Karpas-422 (cell line): ENCODE measurements at regions not wholly inside any gene's neighbourhood (a gene's known extent, or its start where the extent isn't known, plus 50 kb on each side); places are given as distances from the start of the nearest gene placed in this dataset.

ENCODE experiments used
- DNase-seq: peaks from one replicate; pipeline ENCODE4 v3.0.0-alpha.2; 2015
- H2AFZ ChIP-seq: fragments of 200-600 bp; sonication (generic); 2 replicates; pipeline ENCODE4 v1.6.1; 2014; ENCODE audit warnings: antibody characterized with exemption, low read length, mixed read lengths
- H3K27ac ChIP-seq: fragments of 200-600 bp; sonication (generic); 2 replicates; pipeline ENCODE4 v1.5.1; 2014; ENCODE audit warnings: mild to moderate bottlenecking, low read length, moderate library complexity
- H3K27me3 ChIP-seq: fragments of 200-600 bp; sonication (generic); 2 replicates; pipeline ENCODE4 v1.6.1; 2014; ENCODE audit warnings: low read length, mixed read lengths
- H3K36me3 ChIP-seq: fragments of 200-600 bp; sonication (generic); 2 replicates; pipeline ENCODE4 v1.6.1; 2014; ENCODE audit warnings: low read length, mixed read lengths; ENCODE audit not compliant: insufficient read depth
- H3K4me1 ChIP-seq: fragments of 200-600 bp; sonication (generic); 2 replicates; pipeline ENCODE4 v1.6.1; 2014; ENCODE audit warnings: mild to moderate bottlenecking, low read length, mixed read lengths
- H3K4me2 ChIP-seq: fragments of 200-600 bp; sonication (generic); 2 replicates; pipeline ENCODE4 v1.6.1; 2014; ENCODE audit warnings: low read length, low read depth, mild to moderate bottlenecking; ENCODE audit not compliant: poor library complexity, severe bottlenecking
- H3K4me3 ChIP-seq: fragments of 200-600 bp; sonication (generic); 2 replicates; pipeline ENCODE4 v1.5.1; 2014; ENCODE audit warnings: mild to moderate bottlenecking, antibody characterized with exemption, low read length, mixed read lengths
- H3K79me2 ChIP-seq: fragments of 200-600 bp; sonication (generic); 2 replicates; pipeline ENCODE4 v1.6.1; 2014; ENCODE audit warnings: mild to moderate bottlenecking, low read length, mixed read lengths
- H3K9ac ChIP-seq: fragments of 200-600 bp; sonication (generic); 2 replicates; pipeline ENCODE4 v1.6.0; 2014; ENCODE audit warnings: low read length
- H3K9me2 ChIP-seq: fragments of 200-600 bp; sonication (generic), shearing (Covaris generic); replicated peaks from 2 replicates; pipeline ENCODE4 v1.6.0; 2014; ENCODE audit warnings: mild to moderate bottlenecking, low read length, moderate library complexity; ENCODE audit not compliant: insufficient read depth
- H3K9me3 ChIP-seq: fragments of 300-700, 200-600 bp; sonication (generic); 2 replicates; pipeline ENCODE4 v1.6.1; 2014; ENCODE audit warnings: low read length, mixed read lengths
- H4K20me1 ChIP-seq: fragments of 200-600 bp; sonication (generic); 2 replicates; pipeline ENCODE4 v1.6.1; 2014; ENCODE audit warnings: mild to moderate bottlenecking, antibody characterized with exemption, low read length, low read depth; ENCODE audit not compliant: insufficient read depth

DNA sequence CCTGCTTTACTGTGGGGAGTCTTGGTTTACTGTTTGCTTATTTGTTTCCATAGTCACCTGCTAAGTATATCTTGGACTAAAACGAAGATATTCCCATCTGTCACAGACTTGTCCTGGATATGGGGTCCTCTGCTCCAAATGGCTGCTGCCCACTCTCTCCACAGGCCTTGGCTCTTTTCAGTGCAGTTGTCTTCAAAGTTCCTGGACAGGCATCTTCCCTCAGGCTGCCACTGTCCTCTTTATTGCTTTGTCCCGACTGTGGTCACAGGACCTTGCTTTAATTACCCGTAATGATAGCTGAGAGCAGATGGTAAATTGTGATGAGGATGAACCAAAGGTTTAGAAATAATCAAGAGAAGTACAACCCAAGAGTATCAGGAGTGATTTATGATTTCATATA is 713.9 kb upstream of the CCDC179 start:
- no peaks in the 10 kb centered on the region for H3K79me2 ChIP-seq
- H3K9me3 ChIP-seq = peaks cover 12% of the 10 kb centered on the region
- no peak overlapping the region for H2AFZ ChIP-seq
- no peak overlapping the region for H3K27ac ChIP-seq
- no peaks in the 10 kb centered on the region for H3K27me3 ChIP-seq
- H4K20me1 ChIP-seq = no peaks in the 10 kb centered on the region
- no peak overlapping the region for H3K4me3 ChIP-seq
- H3K36me3 ChIP-seq = no peaks in the 10 kb centered on the region
- no peak for DNase-seq
- H3K4me2 ChIP-seq = no peak overlapping the region
- no peaks in the 10 kb centered on the region for H3K4me1 ChIP-seq
- H3K9me2 ChIP-seq = no peaks in the 10 kb centered on the region
- no peak overlapping the region for H3K9ac ChIP-seq

- no peak for DNase-seq
- no peak overlapping the region for H3K27ac ChIP-seq
- H4K20me1 ChIP-seq = no peaks in the 10 kb centered on the region
- H3K9me3 ChIP-seq = peaks cover 20% of the 10 kb centered on the region
- no peak overlapping the region for H3K4me2 ChIP-seq
- H3K4me1 ChIP-seq = no peaks in the 10 kb centered on the region
- H3K27me3 ChIP-seq = no peaks in the 10 kb centered on the region
- H3K9ac ChIP-seq = no peak overlapping the region
- H3K79me2 ChIP-seq = no peaks in the 10 kb centered on the region
- no peaks in the 10 kb centered on the region for H3K9me2 ChIP-seq
- no peaks in the 10 kb centered on the region for H3K36me3 ChIP-seq
- no peak overlapping the region for H3K4me3 ChIP-seq
- no peak overlapping the region for H2AFZ ChIP-seq
Observed at GRCh38 chr11:23577296-23577695, 717.0 kb upstream of the CCDC179 start.

DNA sequence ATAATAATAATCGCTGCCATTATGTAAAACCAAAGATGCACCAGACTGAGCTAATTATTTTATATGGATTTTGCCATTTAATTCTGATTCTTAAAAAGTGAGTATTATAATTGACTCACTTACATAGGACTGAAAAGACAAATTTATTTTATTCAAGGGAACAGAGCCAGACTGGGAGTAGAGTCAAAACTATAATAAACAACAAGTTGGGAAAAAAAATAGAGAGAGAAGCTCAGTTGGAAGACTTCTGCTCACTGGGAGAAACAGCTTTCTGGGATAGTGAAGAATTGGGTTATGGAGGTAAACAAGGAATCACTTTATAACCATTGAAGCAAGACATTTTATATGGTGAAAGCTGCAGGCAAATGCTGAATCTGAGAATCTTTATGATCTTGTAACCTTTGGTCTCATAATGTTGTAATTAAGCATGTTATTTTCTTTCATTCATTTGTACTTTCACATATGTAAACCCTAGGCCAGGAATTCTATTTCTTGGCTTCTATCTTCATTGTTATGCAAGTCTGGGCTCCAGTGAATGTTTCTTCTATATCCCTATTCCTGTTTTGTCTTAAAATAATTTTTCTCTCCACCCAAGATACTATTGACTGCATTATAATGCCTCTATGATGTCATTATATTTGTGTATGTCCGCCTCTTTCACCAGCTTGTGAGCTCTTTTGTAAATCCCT is 725.3 kb upstream of the CCDC179 start:
- Histone ChIP-seq H3K4me2 (no peak overlapping the region), H3K36me3 (no peaks in the 10 kb centered on the region), H4K20me1 (no peaks in the 10 kb centered on the region), H3K4me3 (no peak overlapping the region), H3K4me1 (no peaks in the 10 kb centered on the region), H3K9ac (no peak overlapping the region), H3K27me3 (no peaks in the 10 kb centered on the region), H3K27ac (no peak overlapping the region), H2AFZ (no peak overlapping the region), H3K9me2 (no peaks in the 10 kb centered on the region), H3K9me3 (peaks cover 6% of the 10 kb centered on the region), H3K79me2 (no peaks in the 10 kb centered on the region)
- no peak for DNase-seq

- Histone ChIP-seq H3K9ac (no peak overlapping the region), H3K4me3 (no peak overlapping the region), H3K27me3 (no peaks in the 10 kb centered on the region), H2AFZ (no peak overlapping the region), H3K36me3 (no peaks in the 10 kb centered on the region), H3K4me1 (no peaks in the 10 kb centered on the region), H3K9me2 (no peaks in the 10 kb centered on the region), H3K4me2 (no peak overlapping the region), H4K20me1 (no peaks in the 10 kb centered on the region), H3K9me3 (peaks cover 9% of the 10 kb centered on the region), H3K27ac (no peak overlapping the region), H3K79me2 (no peaks in the 10 kb centered on the region)
- DNase-seq = no peak
Observed at GRCh38 chr11:23586173-23586572, 725.9 kb upstream of the CCDC179 start.

- Histone ChIP-seq H2AFZ (no peak overlapping the region), H3K27ac (no peak overlapping the region), H3K27me3 (no peaks in the 10 kb centered on the region), H3K4me3 (no peak overlapping the region), H3K9me2 (no peaks in the 10 kb centered on the region), H3K4me1 (no peaks in the 10 kb centered on the region), H4K20me1 (no peaks in the 10 kb centered on the region), H3K36me3 (no peaks in the 10 kb centered on the region), H3K4me2 (no peak overlapping the region), H3K9me3 (peaks cover 22% of the 10 kb centered on the region), H3K79me2 (no peaks in the 10 kb centered on the region), H3K9ac (no peak overlapping the region)
- DNase-seq = no peak
Observed at GRCh38 chr11:23590596-23591308, 730.5 kb upstream of the CCDC179 start.

DNA sequence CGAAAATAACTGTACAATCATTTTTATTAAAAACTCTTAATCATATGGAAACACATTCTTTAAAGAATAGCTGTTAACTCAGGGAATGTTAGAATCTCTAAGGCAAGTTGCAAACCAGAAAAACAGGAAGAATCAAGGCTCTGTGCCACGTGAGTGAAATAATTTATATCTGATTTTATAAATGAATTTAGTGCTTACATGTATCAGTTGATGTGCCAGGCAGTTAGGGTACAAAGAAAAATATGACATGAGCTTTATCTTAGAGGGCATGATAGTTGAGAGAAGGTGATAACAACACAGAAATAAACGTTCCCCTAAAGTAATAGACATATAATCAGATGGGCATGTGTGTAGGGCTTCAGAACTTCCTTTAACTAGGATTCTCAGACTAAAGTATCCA is 734.5 kb upstream of the CCDC179 start:
- H3K79me2 ChIP-seq = no peaks in the 10 kb centered on the region
- H2AFZ ChIP-seq = no peak overlapping the region
- no peaks in the 10 kb centered on the region for H3K27me3 ChIP-seq
- peaks cover 36% of the 10 kb centered on the region for H3K9me3 ChIP-seq
- no peak overlapping the region for H3K9ac ChIP-seq
- H3K4me1 ChIP-seq = no peaks in the 10 kb centered on the region
- H3K27ac ChIP-seq = no peak overlapping the region
- H3K4me3 ChIP-seq = no peak overlapping the region
- H3K36me3 ChIP-seq = no peaks in the 10 kb centered on the region
- no peak overlapping the region for H3K4me2 ChIP-seq
- H3K9me2 ChIP-seq = no peaks in the 10 kb centered on the region
- no peaks in the 10 kb centered on the region for H4K20me1 ChIP-seq
- DNase-seq = no peak

- Histone ChIP-seq H4K20me1 (no peaks in the 10 kb centered on the region), H3K27me3 (no peaks in the 10 kb centered on the region), H3K9me2 (no peaks in the 10 kb centered on the region), H3K9ac (no peak overlapping the region), H3K79me2 (no peaks in the 10 kb centered on the region), H3K36me3 (no peaks in the 10 kb centered on the region), H2AFZ (no peak overlapping the region), H3K4me3 (no peak overlapping the region), H3K9me3 (peaks cover 12% of the 10 kb centered on the region), H3K4me1 (no peaks in the 10 kb centered on the region), H3K27ac (no peak overlapping the region), H3K4me2 (no peak overlapping the region)
- no peak for DNase-seq
Observed at GRCh38 chr11:23604966-23605365, 744.7 kb upstream of the CCDC179 start.

- no peaks in the 10 kb centered on the region for H3K4me1 ChIP-seq
- no peak overlapping the region for H3K4me3 ChIP-seq
- peaks cover 10% of the 10 kb centered on the region for H3K9me3 ChIP-seq
- H2AFZ ChIP-seq = no peak overlapping the region
- no peaks in the 10 kb centered on the region for H3K27me3 ChIP-seq
- H3K36me3 ChIP-seq = no peaks in the 10 kb centered on the region
- H3K27ac ChIP-seq = no peak overlapping the region
- no peak overlapping the region for H3K9ac ChIP-seq
- H4K20me1 ChIP-seq = no peaks in the 10 kb centered on the region
- no peaks in the 10 kb centered on the region for H3K9me2 ChIP-seq
- H3K79me2 ChIP-seq = no peaks in the 10 kb centered on the region
- no peak overlapping the region for H3K4me2 ChIP-seq
- no peak for DNase-seq
Observed at GRCh38 chr11:23606191-23606590, 745.9 kb upstream of the CCDC179 start.
